ENCODE measurements at regions not wholly inside any gene's neighbourhood (a gene's known extent, or its start where the extent isn't known, plus 50 kb on each side); places are given as distances from the start of the nearest gene placed in this dataset.

DNA sequence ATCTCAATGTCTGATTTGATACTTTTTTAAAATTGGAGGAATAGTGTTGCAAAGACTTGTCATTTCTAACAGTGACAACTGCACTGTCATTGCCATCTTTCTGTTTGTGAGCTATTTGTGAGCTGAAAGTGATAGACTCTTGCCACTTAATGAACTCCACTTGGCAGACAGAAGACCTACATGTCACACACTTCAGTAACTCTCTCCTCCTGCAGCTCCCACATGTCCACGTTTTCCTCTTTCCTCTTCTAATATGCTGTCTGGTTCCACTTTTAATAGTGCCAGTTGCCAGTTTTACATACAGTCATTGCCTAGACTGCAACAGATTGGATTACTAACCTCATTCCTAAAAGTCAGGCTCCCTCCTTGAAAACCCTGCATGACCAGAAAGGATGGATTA is 121.5 kb downstream of the CAPZA3 start:
- no peak for FAIRE-seq
- POLR2A ChIA-PET, result no interaction called here

More for the DNA sequence above, 121.5 kb downstream of the CAPZA3 start:
- Histone ChIP-seq H3K4me1 (replicated peaks in 1 of 2; ENCODE audit: control insufficient read depth in 2 of 2, insufficient read depth in 2 of 2, low read length in 2 of 2) (no peaks in the 10 kb centered on the region; a peak in 1 of 5 replicates), H4K20me1 (replicated peaks; ENCODE audit: control insufficient read depth, insufficient read depth, low read length) (no peaks in the 10 kb centered on the region), H3K36me3 (ENCODE audit: control insufficient read depth, insufficient read depth, low read length) (no peaks in the 10 kb centered on the region), H2AFZ (ENCODE audit: low read depth, low read length) (no peak overlapping the region), H3K4me2 (ENCODE audit: insufficient read depth, low read length) (no peak overlapping the region), H3K9me3 (replicated peaks; ENCODE audit: control insufficient read depth, insufficient read depth, low read depth, low read length) (no peaks in the 10 kb centered on the region), H3K27ac (ENCODE audit: extremely low read depth, low read depth, low read length) (no peak overlapping the region), H3K9me1 (ENCODE audit: control insufficient read depth, insufficient read depth, low read length) (no peaks in the 10 kb centered on the region), H3K4me3 (no peak overlapping the region), H3K27me3 (ENCODE audit: control insufficient read depth in 2 of 2, insufficient read depth in 2 of 2, low read length in 2 of 2) (no peaks in the 10 kb centered on the region), H3K9ac (ENCODE audit: insufficient read depth in 1 of 2, low read depth in 2 of 2, low read length in 2 of 2) (no peak overlapping the region), H3K79me2 (ENCODE audit: control insufficient read depth, insufficient read depth, low read length) (no peaks in the 10 kb centered on the region)
- intact Hi-C loops (cut with micrococcal nuclease) (no loop called here), in situ Hi-C loops (cut with MboI) (no loop called here)
- WGBS (ENCODE audit: insufficient coverage, low coverage, missing lambda C conversion rate), result 0% methylated on average over 1 of the region's 1 CpG
- no peak for TF ChIP-seq SRSF9 (IDR thresholded peaks at IDR 0.05; ENCODE audit: borderline replicate concordance, low read depth, low read length)
- no peak for TF ChIP-seq CHCHD3 (CRISPR knock-in tag; IDR thresholded peaks at IDR 0.05)
- TF ChIP-seq ZNF644 (tag; IDR thresholded peaks at IDR 0.05; ENCODE audit: low read depth), result no peak
- TF ChIP-seq ZSCAN29 (IDR thresholded peaks at IDR 0.05), result no peak
- TF ChIP-seq BMI1 (IDR thresholded peaks at IDR 0.05; ENCODE audit: low read length), result no peak
- TF ChIP-seq SPI1 (IDR thresholded peaks at IDR 0.05; ENCODE audit: borderline replicate concordance, low read depth, low read length), result no peak
- TF ChIP-seq MCM3 (IDR thresholded peaks at IDR 0.05), result no peak
- TF ChIP-seq ZNF695 (CRISPR knock-in tag; IDR thresholded peaks at IDR 0.05), result no peak
- TF ChIP-seq, protein P1, sequence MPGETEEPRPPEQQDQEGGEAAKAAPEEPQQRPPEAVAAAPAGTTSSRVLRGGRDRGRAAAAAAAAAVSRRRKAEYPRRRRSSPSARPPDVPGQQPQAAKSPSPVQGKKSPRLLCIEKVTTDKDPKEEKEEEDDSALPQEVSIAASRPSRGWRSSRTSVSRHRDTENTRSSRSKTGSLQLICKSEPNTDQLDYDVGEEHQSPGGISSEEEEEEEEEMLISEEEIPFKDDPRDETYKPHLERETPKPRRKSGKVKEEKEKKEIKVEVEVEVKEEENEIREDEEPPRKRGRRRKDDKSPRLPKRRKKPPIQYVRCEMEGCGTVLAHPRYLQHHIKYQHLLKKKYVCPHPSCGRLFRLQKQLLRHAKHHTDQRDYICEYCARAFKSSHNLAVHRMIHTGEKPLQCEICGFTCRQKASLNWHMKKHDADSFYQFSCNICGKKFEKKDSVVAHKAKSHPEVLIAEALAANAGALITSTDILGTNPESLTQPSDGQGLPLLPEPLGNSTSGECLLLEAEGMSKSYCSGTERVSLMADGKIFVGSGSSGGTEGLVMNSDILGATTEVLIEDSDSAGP (CRISPR knock-in tag; IDR thresholded peaks at IDR 0.05), result no peak
- DNase-seq (ENCODE audit: extremely low read depth in 1 of 4, low spot score in 3 of 4) (no peak), ATAC-seq (no peak)
- BruUV-seq (replicated peaks), result no TSS peak
- CTCF ChIA-PET (ENCODE audit: low intra/inter-chr PET ratio), result no interaction called here

Measured in K562 (cell line).